BJ (cell line): ENCODE measurements at regions not wholly inside any gene's neighbourhood (a gene's known extent, or its start where the extent isn't known, plus 50 kb on each side); places are given as distances from the start of the nearest gene placed in this dataset.

Experiments used
- CTCF ChIA-PET: fragments of 350-600 bp; formaldehyde crosslinking; extraction: SDS; loops from one replicate; lab custom pipeline; 2021; ENCODE audit warnings: antibody characterized with exemption, inconsistent platforms; lab: Yijun Ruan, JAX
- POLR2A ChIA-PET: fragments of 300-600 bp; sonication (Branson Sonifier 250); formaldehyde crosslinking; extraction: SDS; loops from one replicate; lab custom pipeline; 2021; ENCODE audit warnings: antibody characterized with exemption; lab: Charles Lee
- DNase-seq: peaks from one replicate; pipeline ENCODE4 v3.0.0-alpha.2; 2011; ENCODE audit warnings: low read depth
- H3K27me3 ChIP-seq: 2 replicates; pipeline ENCODE4 v1.6.0; 2011; ENCODE audit warnings: low read length; ENCODE audit not compliant: control insufficient read depth, insufficient read depth
- H3K36me3 ChIP-seq: 2 replicates; pipeline ENCODE4 v1.5.1; 2011; ENCODE audit warnings: low read length; ENCODE audit not compliant: control insufficient read depth, insufficient read depth
- H3K4me3 ChIP-seq: 2 replicates; pipeline ENCODE4 v1.5.1; 2011; ENCODE audit warnings: low read depth, mild to moderate bottlenecking, control low read depth, low read length
- CTCF ChIP-seq: IDR thresholded peaks from 2 replicates; pipeline ENCODE4 v1.5.1; 2011; ENCODE audit warnings: low read depth, mild to moderate bottlenecking, control low read depth, inconsistent platforms, low read length, moderate library complexity; ENCODE audit not compliant: insufficient read depth

- Histone ChIP-seq H3K27me3 (no peaks in the 10 kb centered on the region), H3K36me3 (no peaks in the 10 kb centered on the region), H3K4me3 (no peak overlapping the region)
- ChIA-PET CTCF (interaction anchor here (0.6 to 2.8 kb wide), 8 partner anchors 76 to 1758 kb away, joined by 3 to 12 read pairs (median 4); no protein-coding TSS in a partner anchor), POLR2A (interaction anchor here (0.7 kb wide), 1 partner anchor 1733 kb away, joined by 5 read pairs; no protein-coding TSS in a partner anchor)
- no peak for DNase-seq
- TF ChIP-seq CTCF = no peak
Measured at GRCh38 chr16:73882651-73883050, 414.0 kb upstream of the PSMD7 start.

GRCh38 chr16:73882033-73882432 is 414.6 kb upstream of the PSMD7 start:
- H3K27me3 ChIP-seq = no peaks in the 10 kb centered on the region
- no peak overlapping the region for H3K4me3 ChIP-seq
- ChIA-PET CTCF (interaction anchor here (1.2 to 2.8 kb wide), 5 partner anchors 153 to 1758 kb away, joined by 3 to 12 read pairs (median 7); no protein-coding TSS in a partner anchor), POLR2A (no interaction called here)
- no peak for DNase-seq
- TF ChIP-seq CTCF = no peak
- no peaks in the 10 kb centered on the region for H3K36me3 ChIP-seq

GRCh38 chr16:73879621-73880020 is 417.0 kb upstream of the PSMD7 start:
- ChIA-PET POLR2A (no interaction called here), CTCF (interaction anchor here (0.7 to 2.6 kb wide), 4 partner anchors 389 to 1050 kb away, joined by 3 to 10 read pairs (median 3); no protein-coding TSS in a partner anchor)
- Histone ChIP-seq H3K4me3 (no peak overlapping the region), H3K36me3 (no peaks in the 10 kb centered on the region), H3K27me3 (no peaks in the 10 kb centered on the region)
- no peak for TF ChIP-seq CTCF
- DNase-seq = no peak

GRCh38 chr16:73878611-73879010 is 418.0 kb upstream of the PSMD7 start:
- ChIA-PET CTCF (interaction anchor here (0.6 to 2.6 kb wide), 19 partner anchors 9 to 1755 kb away, joined by 3 to 17 read pairs (median 4); no protein-coding TSS in a partner anchor), POLR2A (interaction anchor here (0.6 to 0.7 kb wide), 3 partner anchors 288 to 1118 kb away, joined by 3 to 7 read pairs (median 4); no protein-coding TSS in a partner anchor)
- Histone ChIP-seq H3K4me3 (no peak overlapping the region), H3K36me3 (no peaks in the 10 kb centered on the region), H3K27me3 (no peaks in the 10 kb centered on the region)
- peak; percentile 32 for DNase-seq
- peak; percentile 62 for TF ChIP-seq CTCF

GRCh38 chr16:73877150-73877549 is 419.5 kb upstream of the PSMD7 start:
- H3K4me3 ChIP-seq = no peak overlapping the region
- no peak for DNase-seq
- ChIA-PET CTCF (interaction anchor here (0.7 to 2.0 kb wide), 4 partner anchors 9 to 1752 kb away, joined by 3 to 17 read pairs (median 6); no protein-coding TSS in a partner anchor), POLR2A (no interaction called here)
- H3K36me3 ChIP-seq = no peaks in the 10 kb centered on the region
- no peak for TF ChIP-seq CTCF
- H3K27me3 ChIP-seq = no peaks in the 10 kb centered on the region
